ENCODE measurements at regions not wholly inside any gene's neighbourhood (a gene's known extent, or its start where the extent isn't known, plus 50 kb on each side); places are given as distances from the start of the nearest gene placed in this dataset.

GRCh38 chr4:180207921-180208320, 2035.3 kb upstream of the TENM3 start:
- no peak for DNase-seq

GRCh38 chr4:180217070-180217469, 2026.1 kb upstream of the TENM3 start:
- no peak for DNase-seq

GRCh38 chr4:180219080-180219479, 2024.1 kb upstream of the TENM3 start:
- DNase-seq = no peak

GRCh38 chr4:180225977-180226376, 2017.2 kb upstream of the TENM3 start:
- no peak for DNase-seq

- DNase-seq = no peak
Measured at GRCh38 chr4:180234730-180235129, 2008.5 kb upstream of the TENM3 start.

GRCh38 chr4:180240670-180241069, 2002.5 kb upstream of the TENM3 start:
- DNase-seq = no peak

GRCh38 chr4:180253419-180253818, 1989.8 kb upstream of the TENM3 start:
- DNase-seq = no peak

GRCh38 chr4:180261346-180261745, 1981.9 kb upstream of the TENM3 start:
- no peak for DNase-seq

GRCh38 chr4:180280076-180280475, 1963.1 kb upstream of the TENM3 start:
- no peak for DNase-seq

- DNase-seq = no peak
Measured at GRCh38 chr4:180280726-180281297, 1962.4 kb upstream of the TENM3 start.

- no peak for DNase-seq
Measured at GRCh38 chr4:180281724-180282123, 1961.5 kb upstream of the TENM3 start.

GRCh38 chr4:180284267-180284666, 1958.9 kb upstream of the TENM3 start:
- DNase-seq = no peak

- DNase-seq = no peak
Measured at GRCh38 chr4:180285796-180286195, 1957.4 kb upstream of the TENM3 start.

GRCh38 chr4:180292339-180292738, 1950.9 kb upstream of the TENM3 start:
- DNase-seq = no peak

GRCh38 chr4:180296036-180296599, 1947.1 kb upstream of the TENM3 start:
- DNase-seq = no peak

GRCh38 chr4:180304321-180304720, 1938.9 kb upstream of the TENM3 start:
- no peak for DNase-seq

GRCh38 chr4:180310616-180311015, 1932.6 kb upstream of the TENM3 start:
- no peak for DNase-seq

- no peak for DNase-seq
Measured at GRCh38 chr4:180314972-180315371, 1928.2 kb upstream of the TENM3 start.

- no peak for DNase-seq
Measured at GRCh38 chr4:180330521-180330920, 1912.7 kb upstream of the TENM3 start.

GRCh38 chr4:180333162-180333561, 1910.0 kb upstream of the TENM3 start:
- DNase-seq = no peak

GRCh38 chr4:180335566-180335965, 1907.6 kb upstream of the TENM3 start:
- no peak for DNase-seq

- DNase-seq = no peak
Measured at GRCh38 chr4:180336494-180337090, 1906.6 kb upstream of the TENM3 start.

GRCh38 chr4:180341926-180342325, 1901.3 kb upstream of the TENM3 start:
- no peak for DNase-seq

GRCh38 chr4:180350901-180351300, 1892.3 kb upstream of the TENM3 start:
- DNase-seq = no peak

GRCh38 chr4:180356766-180357165, 1886.4 kb upstream of the TENM3 start:
- DNase-seq = no peak
